GM18499 (cell line): ENCODE measurements at regions not wholly inside any gene's neighbourhood (a gene's known extent, or its start where the extent isn't known, plus 50 kb on each side); places are given as distances from the start of the nearest gene placed in this dataset.
A peak's percentile ranks its signal among the peaks of the same experiment; 100 is the strongest.
"Not testable (repeated sequence)": the region's sequence is repeated elsewhere in the genome, so short reads cannot be mapped to it uniquely, and the experiment has no call there.

ENCODE experiments used
- ATAC-seq: cut with Tn5 transposase; IDR thresholded peaks from one replicate; pipeline ENCODE4 v1.9.1; 2021; ENCODE audit warnings: moderate number of reproducible peaks; ENCODE audit not compliant: insufficient read depth, unreplicated experiment

- no peak for ATAC-seq
Observed at GRCh38 chr1:178603926-178604325, 91.0 kb downstream of the TEX35 start.

DNA sequence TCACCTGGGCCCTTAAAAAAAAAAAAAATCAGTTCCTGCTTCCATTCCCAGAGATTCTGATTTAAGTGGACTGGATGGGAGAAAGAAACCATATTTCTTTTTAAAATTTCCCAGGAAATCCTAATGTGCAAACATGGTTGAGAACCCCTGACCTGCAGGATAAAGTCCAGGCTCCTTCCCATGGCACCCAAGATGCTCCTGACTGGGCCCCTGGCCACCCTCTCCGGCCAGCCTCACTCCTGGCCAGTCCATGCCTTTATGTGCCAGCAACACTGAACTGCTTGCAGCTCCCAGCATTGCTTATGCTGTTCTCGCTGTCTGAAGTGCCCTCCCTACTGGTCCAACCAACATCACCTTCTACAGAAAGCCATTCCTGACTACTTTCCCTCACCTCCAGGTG lies 93.9 kb downstream of the TEX35 start:
- ATAC-seq: no peak

DNA sequence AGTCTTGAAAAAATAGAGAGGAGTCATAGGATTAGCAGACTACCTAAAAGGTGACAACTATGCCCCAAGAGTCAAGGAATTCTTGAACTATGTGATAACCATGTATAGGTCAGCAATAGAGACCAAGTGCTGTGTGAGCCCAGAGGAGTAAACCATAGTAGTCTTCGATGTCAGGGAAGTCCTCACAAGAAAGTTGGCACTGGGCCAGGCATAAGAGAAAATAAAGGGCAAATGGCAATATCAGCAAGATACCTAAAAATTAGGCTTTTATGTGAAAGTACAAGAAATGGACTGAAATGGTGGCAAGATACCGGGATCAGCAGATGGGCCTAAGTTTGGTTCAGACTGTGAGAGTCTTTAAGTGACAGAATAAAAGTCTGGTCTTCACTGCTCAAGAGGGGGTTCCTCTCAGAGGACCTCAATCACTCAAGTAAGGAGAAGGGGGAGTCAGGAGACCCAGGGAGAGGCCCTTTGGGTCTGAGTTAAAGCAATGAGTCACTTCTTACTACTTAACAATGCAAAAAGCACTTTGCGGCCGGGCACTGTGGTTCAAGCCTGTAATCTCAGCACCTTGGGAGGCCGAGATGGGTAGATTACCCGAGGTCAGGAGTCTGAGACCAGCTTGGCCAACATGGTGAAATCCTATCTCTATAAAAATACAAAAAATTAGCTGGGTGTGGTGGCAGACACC lies 95.0 kb downstream of the TEX35 start:
- peak; percentile 44 for ATAC-seq

DNA sequence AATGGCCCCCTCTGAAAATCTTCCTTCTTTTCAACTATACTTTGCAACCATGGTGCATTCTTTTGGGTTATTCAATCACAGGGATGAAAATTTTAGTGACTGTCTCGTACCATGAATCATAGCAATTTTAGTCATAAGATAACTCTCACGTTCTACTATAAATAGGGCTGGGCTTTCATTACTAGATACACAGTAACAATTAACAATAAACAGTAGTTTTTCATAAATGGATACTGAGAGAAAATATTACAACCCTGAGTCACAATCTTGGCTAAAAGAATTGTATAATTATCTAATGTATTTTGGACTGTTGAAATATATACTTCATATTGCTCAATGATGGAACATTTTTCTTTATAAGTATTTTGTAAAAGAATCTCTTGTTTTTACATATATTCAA lies 96.1 kb downstream of the TEX35 start:
- ATAC-seq: no peak

- ATAC-seq: not testable (repeated sequence)
Observed at GRCh38 chr1:178610690-178611410, 97.9 kb downstream of the TEX35 start.

- ATAC-seq: no peak
Observed at GRCh38 chr1:178612261-178612660, 99.4 kb downstream of the TEX35 start.

DNA sequence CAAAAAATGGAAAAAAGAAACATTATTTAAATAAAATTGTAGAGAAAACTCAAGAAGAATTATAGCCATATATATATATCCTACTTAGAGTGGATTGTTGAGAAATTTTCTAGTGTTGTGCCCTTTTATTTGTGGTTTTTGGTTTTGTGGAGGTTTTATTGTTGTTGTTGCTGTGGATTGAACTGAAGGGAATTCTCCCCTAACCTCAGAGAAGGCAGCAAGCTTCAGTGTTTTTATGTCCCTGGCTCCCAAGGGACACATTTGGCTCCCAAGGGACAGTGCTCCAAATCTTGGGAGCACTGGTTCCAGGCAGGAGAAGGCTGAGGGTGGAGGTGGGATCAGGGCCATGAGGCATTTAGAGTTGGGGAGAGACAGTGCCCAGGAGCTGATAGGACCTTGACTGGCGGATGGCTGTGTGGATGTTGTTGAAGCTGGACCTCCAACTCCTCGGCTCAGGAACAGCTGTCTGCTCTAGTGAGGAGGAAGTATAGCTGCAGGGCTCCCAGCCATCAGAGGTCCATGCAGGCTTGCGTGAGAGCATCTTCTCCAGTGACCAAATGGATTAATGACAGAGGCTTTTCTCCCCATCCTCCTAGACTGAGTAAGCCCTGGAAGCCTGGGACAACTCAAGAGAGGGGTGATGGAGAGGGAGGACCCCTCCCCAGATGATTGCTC lies 100.5 kb downstream of the TEX35 start:
- no peak for ATAC-seq

- ATAC-seq: no peak
Observed at GRCh38 chr1:178614286-178614685, 101.4 kb downstream of the TEX35 start.

- no peak for ATAC-seq
Observed at GRCh38 chr1:178619042-178619927, 105.8 kb upstream of the RALGPS2 start.

DNA sequence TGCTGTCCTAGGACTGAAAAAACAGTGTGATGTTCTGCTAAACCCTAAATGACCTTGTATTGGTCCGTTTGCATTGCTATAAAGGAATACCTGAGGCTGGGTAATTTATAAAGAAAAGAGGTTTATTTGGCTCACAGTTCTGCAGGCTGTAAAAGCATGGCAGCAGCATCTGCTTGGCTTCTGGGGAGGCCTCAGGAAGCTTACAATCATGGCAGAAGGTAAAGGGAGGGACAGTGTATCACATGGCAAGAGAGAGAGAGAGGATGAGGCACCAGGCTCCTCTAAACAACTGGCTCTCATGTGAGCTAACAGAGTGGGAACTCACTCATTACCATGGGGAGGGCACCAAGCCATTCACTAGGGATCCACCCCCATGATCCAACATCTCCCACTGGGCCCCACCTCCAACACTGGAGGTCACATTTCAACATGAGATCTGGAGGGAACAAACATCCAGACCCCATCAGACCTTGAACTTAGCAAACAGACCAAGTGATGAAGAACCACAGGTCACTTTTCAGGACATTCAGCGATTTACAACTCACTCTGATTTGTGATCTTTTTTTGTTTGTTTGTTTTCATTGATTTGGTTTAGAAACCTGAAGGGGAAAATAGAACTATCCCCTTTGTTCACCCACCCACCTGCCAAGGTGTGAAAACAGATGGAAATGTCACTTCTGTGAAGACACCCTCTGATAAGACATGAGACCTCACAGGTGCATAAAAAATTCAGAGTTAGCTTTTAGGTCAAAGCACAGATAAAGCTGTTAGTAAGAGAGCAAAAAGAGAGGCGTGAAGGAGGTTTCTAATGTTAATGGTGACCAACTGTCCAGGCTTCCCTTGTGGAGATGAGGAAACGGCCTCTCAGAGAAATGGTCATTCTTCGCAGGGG lies 104.2 kb upstream of the RALGPS2 start:
- no peak for ATAC-seq

DNA sequence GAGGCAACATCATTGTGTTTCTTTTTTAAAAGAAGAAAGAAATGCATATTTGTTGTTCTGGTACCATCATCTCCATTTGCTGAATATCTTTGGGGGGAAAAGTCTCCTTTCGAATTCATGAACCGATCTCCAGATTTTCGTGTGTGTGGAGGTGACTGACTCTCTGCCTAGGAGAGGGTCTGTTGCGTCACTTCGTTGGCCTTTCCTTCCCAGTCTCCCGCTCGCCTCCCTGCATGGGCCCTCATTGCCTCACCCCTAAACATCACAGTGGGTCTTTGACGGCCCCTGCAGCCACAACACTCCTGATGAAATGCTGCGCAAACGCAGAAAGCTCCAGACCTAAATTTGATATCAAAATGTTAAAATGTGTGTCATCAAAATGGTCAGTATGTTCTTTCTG lies 103.2 kb upstream of the RALGPS2 start:
- no peak for ATAC-seq

GRCh38 chr1:178625695-178626094 lies 99.3 kb upstream of the RALGPS2 start:
- ATAC-seq: no peak

GRCh38 chr1:178627037-178627436 lies 98.0 kb upstream of the RALGPS2 start:
- no peak for ATAC-seq

DNA sequence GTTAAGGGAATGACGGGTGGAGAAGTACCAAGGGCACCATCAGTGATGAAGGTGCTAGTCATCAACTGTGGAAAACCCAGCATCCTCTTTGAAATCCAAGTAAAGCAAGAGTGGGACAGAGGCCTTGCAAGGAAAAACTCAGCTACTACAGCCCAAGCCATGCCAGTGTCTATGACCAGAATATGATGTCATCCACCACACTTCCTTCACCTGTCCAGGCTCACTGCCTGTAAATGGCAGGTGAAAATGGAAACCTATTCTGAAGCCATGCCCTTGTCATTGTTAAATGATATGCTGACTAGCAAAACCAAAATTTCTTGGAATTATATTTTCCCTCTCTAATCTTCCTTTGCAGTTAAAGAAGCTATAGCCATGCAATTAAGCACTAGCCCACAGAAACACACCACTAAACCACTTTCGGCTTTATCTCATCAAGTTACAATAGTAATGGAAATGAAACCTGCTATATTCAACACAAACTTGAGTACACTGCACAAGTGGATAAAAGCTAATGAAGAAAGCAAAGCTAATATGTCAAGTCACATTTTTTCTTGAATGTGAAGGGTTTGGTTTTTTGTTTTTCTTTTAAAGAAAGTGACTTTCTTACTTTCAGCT lies 96.3 kb upstream of the RALGPS2 start:
- no peak for ATAC-seq

DNA sequence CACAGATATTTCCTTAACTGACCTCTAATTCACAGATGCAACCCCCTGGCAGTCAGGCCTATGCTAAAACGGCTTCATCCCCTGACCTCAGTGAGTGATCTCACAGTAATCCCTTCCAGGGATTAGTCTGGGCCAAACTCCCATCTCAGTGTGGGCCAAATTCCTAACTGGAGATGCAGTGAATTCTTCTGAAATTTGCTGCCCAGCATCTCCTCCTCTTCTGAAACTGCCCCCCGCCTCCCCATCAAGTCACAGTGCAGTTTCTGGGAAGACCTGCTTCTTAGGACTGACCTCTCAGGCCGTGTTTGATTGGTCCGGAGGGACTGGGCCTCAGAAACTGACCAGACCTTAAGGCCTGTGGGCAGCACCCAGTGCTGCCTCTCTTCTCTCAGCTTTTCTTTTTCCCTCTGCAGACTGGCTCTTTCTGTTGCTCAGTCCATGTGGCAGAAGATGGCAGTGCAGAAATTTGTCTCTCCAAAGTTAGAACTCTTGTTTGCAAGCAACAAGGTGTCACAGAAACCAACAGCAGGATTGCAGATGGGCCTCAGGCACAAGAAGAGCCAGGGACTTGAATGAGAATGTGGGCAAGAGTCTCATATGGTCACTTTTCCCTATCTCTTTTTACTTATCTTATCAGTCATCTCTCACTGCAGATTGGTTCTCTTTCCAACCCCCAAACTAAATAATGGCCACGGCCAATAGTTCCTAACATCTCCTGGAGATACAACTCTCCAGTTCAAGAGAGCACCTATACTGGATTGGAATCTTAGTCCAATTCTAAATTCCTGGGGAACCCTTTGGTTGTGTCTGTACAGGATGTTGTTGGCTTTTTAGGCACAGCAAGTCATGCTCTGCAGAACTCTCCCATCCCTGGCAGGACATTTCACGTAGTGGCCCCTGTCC lies 95.5 kb upstream of the RALGPS2 start:
- no peak for ATAC-seq

- no peak for ATAC-seq
Observed at GRCh38 chr1:178630417-178630816, 94.6 kb upstream of the RALGPS2 start.

- ATAC-seq: no peak
Observed at GRCh38 chr1:178632653-178633052, 92.4 kb upstream of the RALGPS2 start.

DNA sequence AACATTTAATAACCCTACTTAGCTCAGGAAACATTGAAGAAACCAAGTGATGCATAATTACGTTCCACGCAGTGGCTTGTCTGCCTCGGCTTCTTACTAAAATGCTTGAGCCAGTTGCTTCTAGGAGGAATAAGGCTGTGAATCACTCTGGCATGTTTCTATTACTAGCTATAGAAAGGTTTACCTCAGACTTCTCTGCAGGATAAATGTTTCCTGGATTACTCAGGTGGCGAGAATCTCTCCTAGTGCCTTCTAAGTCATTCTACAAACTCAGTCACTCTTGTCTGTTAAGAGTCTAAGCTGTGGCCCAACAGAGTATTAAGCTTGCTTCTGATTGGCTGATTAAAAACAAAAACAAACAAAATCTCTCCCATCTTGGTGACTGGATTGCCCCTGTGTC lies 92.0 kb upstream of the RALGPS2 start:
- no peak for ATAC-seq
